Panc1 (cell line): ENCODE measurements at regions not wholly inside any gene's neighbourhood (a gene's known extent, or its start where the extent isn't known, plus 50 kb on each side); places are given as distances from the start of the nearest gene placed in this dataset.

Experiments
- ATAC-seq: fragments of 200-7000 bp; cut with Tn5 transposase; 2 replicates; pipeline ENCODE4 v1.9.1; 2020; ENCODE audit warnings: mild to moderate bottlenecking, moderate library complexity
- BruUV-seq: library from RNA; stranded (reverse); fragments of 400-500 nt; replicated peaks from 2 replicates; lab custom pipeline; 2021; lab: Mats Ljungman, UMichigan
- CTCF ChIA-PET: fragments of 300-600 bp; sonication (Branson Sonifier 250); formaldehyde crosslinking; loops from one replicate; lab custom pipeline; 2022; ENCODE audit warnings: antibody characterized with exemption; lab: Charles Lee
- POLR2A ChIA-PET: fragments of 300-600 bp; sonication (Branson Sonifier 250); formaldehyde crosslinking; loops from one replicate; lab custom pipeline; 2022; ENCODE audit warnings: antibody characterized with exemption; lab: Charles Lee
- DNase-seq: peaks from one replicate; pipeline ENCODE4 v3.0.0-alpha.2; 2010; ENCODE audit warnings: low read depth, low spot score
- H3K27ac ChIP-seq: 2 replicates; pipeline ENCODE4 v1.5.1; 2011; ENCODE audit warnings: mild to moderate bottlenecking, low read length, inconsistent platforms
- H3K27me3 ChIP-seq: fragments of 200-500 bp; sonication (Bioruptor generic); 2 replicates; pipeline ENCODE4 v1.6.0; 2014; ENCODE audit warnings: low read length, inconsistent platforms; ENCODE audit not compliant: control insufficient read depth, insufficient read depth
- H3K36me3 ChIP-seq: fragments of 200-500 bp; sonication (Bioruptor generic); 2 replicates; pipeline ENCODE4 v1.5.1; 2014; ENCODE audit warnings: inconsistent platforms, mild to moderate bottlenecking, low read length, moderate library complexity; ENCODE audit not compliant: control insufficient read depth, insufficient read depth
- H3K4me1 ChIP-seq: 2 replicates; pipeline ENCODE4 v1.5.1; 2011; ENCODE audit warnings: inconsistent platforms, mild to moderate bottlenecking, low read length, moderate library complexity; ENCODE audit not compliant: control insufficient read depth, insufficient read depth
- H3K4me3 ChIP-seq, 2 experiments: 2 replicates each; pipeline ENCODE4 v1.5.1; 2011 to 2012; ENCODE audit warnings: low read depth in 2 of 2, low read length in 2 of 2, mild to moderate bottlenecking in 2 of 2, inconsistent platforms in 1 of 2, moderate library complexity in 1 of 2
- H3K9me3 ChIP-seq: fragments of 200-500 bp; sonication (Bioruptor generic); 2 replicates; pipeline ENCODE4 v1.5.1; 2014; ENCODE audit warnings: low read depth, mild to moderate bottlenecking, inconsistent platforms, low read length, moderate library complexity; ENCODE audit not compliant: control insufficient read depth, insufficient read depth
- CTCF ChIP-seq: fragments of 450-650 bp; IDR thresholded peaks from 2 replicates; pipeline ENCODE4 v1.5.1; 2017; ENCODE audit warnings: mild to moderate bottlenecking
- POLR2AphosphoS5 ChIP-seq: IDR thresholded peaks from 2 replicates; pipeline ENCODE4 v1.6.1; 2012; ENCODE audit warnings: mild to moderate bottlenecking, low read depth, low read length, moderate library complexity
- REST ChIP-seq, 2 experiments: IDR thresholded peaks; 2 replicates each; pipeline ENCODE4 v1.6.1; 2011 to 2012; ENCODE audit warnings: low read depth in 2 of 2, control low read depth in 1 of 2, low read length in 1 of 2, mild to moderate bottlenecking in 1 of 2, moderate library complexity in 1 of 2; ENCODE audit not compliant: insufficient read depth in 1 of 2
- SIN3A ChIP-seq: IDR thresholded peaks from 2 replicates; pipeline ENCODE4 v1.6.1; 2012; ENCODE audit warnings: low read depth, mild to moderate bottlenecking, low read length, moderate library complexity, borderline replicate concordance; ENCODE audit not compliant: insufficient read depth
- TCF7L2 ChIP-seq: IDR thresholded peaks from 2 replicates; pipeline ENCODE4 v1.6.1; 2011; ENCODE audit warnings: mild to moderate bottlenecking, low read depth, low read length, inconsistent platforms
- in situ Hi-C: cut with HindIII; loops from 2 replicates; pipeline ENCODE4 v1.10.0; 2016; ENCODE audit warnings: low sequenced_read_pairs, low pct_unique_long_range_greater_than_20kb
- intact Hi-C: fragments of 100-400 bp; cut with micrococcal nuclease; formaldehyde crosslinking; loops from one replicate; pipeline ENCODE4 v1.10.0; 2022; ENCODE audit not compliant: unreplicated experiment

- H3K9me3 ChIP-seq, result no peaks in the 10 kb centered on the region
- ChIA-PET POLR2A (no interaction called here), CTCF (no interaction called here)
- no peaks in the 10 kb centered on the region for H3K4me1 ChIP-seq
- BruUV-seq, result no TSS peak
- no peak overlapping the region for H3K4me3 ChIP-seq
- H3K27ac ChIP-seq, result no peak overlapping the region
- TF ChIP-seq REST (IDR thresholded peaks at IDR 0.05; ENCODE audit: insufficient read depth in 1 of 2, low read depth in 2 of 2, low read length in 1 of 2), result no peak
- TF ChIP-seq POLR2AphosphoS5, result no peak
- TF ChIP-seq TCF7L2, result no peak
- TF ChIP-seq CTCF, result no peak
- TF ChIP-seq SIN3A, result no peak
- H3K36me3 ChIP-seq, result no peaks in the 10 kb centered on the region
- H3K27me3 ChIP-seq, result no peaks in the 10 kb centered on the region
- intact Hi-C loops (no loop called here), in situ Hi-C loops (no loop called here)
- DNase-seq, result no peak
- no peak for ATAC-seq
Measured at GRCh38 chr5:100249211-100249883, 285.8 kb upstream of the FAM174A start.

GRCh38 chr5:100232736-100233135 lies 302.4 kb upstream of the FAM174A start:
- ATAC-seq (no peak), DNase-seq (no peak)
- BruUV-seq, result no TSS peak
- intact Hi-C loops (no loop called here), in situ Hi-C loops (no loop called here)
- no peaks in the 10 kb centered on the region for H3K4me1 ChIP-seq
- POLR2A ChIA-PET, result interaction anchor here (0.7 kb wide), 1 partner anchor 90 kb away, joined by 4 read pairs; no protein-coding TSS in a partner anchor
- no peaks in the 10 kb centered on the region for H3K9me3 ChIP-seq
- H3K36me3 ChIP-seq, result no peaks in the 10 kb centered on the region
- no peak overlapping the region for H3K27ac ChIP-seq
- H3K4me3 ChIP-seq, result no peak overlapping the region
- H3K27me3 ChIP-seq, result no peaks in the 10 kb centered on the region
- CTCF ChIA-PET, result no interaction called here
- no peak for TF ChIP-seq SIN3A
- no peak for TF ChIP-seq TCF7L2
- no peak for TF ChIP-seq CTCF
- TF ChIP-seq POLR2AphosphoS5, result no peak
- TF ChIP-seq REST (IDR thresholded peaks at IDR 0.05; ENCODE audit: insufficient read depth in 1 of 2, low read depth in 2 of 2, low read length in 1 of 2), result no peak
